ENCODE measurements at regions not wholly inside any gene's neighbourhood (a gene's known extent, or its start where the extent isn't known, plus 50 kb on each side); places are given as distances from the start of the nearest gene placed in this dataset.

GRCh38 chr2:208879666-208880065, 473.1 kb downstream of the PTH2R start:
- Histone ChIP-seq H3K9me3 (ENCODE audit: control insufficient read depth, low read length) (no peaks in the 10 kb centered on the region), H3K36me3 (ENCODE audit: control insufficient read depth, insufficient read depth, low read length) (no peaks in the 10 kb centered on the region), H3K9ac (no peak overlapping the region), H3K4me1 (no peaks in the 10 kb centered on the region), H3K4me3 (ENCODE audit: low read depth, low read length) (no peak overlapping the region), H2AFZ (no peak overlapping the region), H3K27ac (no peak overlapping the region), H3K4me2 (ENCODE audit: low read length) (no peak overlapping the region), H3K27me3 (ENCODE audit: control insufficient read depth, insufficient read depth, low read length) (no peaks in the 10 kb centered on the region), H3K79me2 (no peaks in the 10 kb centered on the region)
- TF ChIP-seq CTCF (IDR thresholded peaks at IDR 0.05) = no peak

GRCh38 chr2:208880171-208880570, 473.6 kb downstream of the PTH2R start:
- TF ChIP-seq CTCF (IDR thresholded peaks at IDR 0.05) = no peak
- H3K27me3 ChIP-seq (ENCODE audit: control insufficient read depth, insufficient read depth, low read length) = no peaks in the 10 kb centered on the region
- H3K9ac ChIP-seq = no peak overlapping the region
- no peaks in the 10 kb centered on the region for H3K36me3 ChIP-seq (ENCODE audit: control insufficient read depth, insufficient read depth, low read length)
- H3K9me3 ChIP-seq (ENCODE audit: control insufficient read depth, low read length) = no peaks in the 10 kb centered on the region
- H3K4me1 ChIP-seq = no peaks in the 10 kb centered on the region
- no peak overlapping the region for H3K4me2 ChIP-seq (ENCODE audit: low read length)
- H3K79me2 ChIP-seq = no peaks in the 10 kb centered on the region
- H3K4me3 ChIP-seq (ENCODE audit: low read depth, low read length) = no peak overlapping the region
- no peak overlapping the region for H3K27ac ChIP-seq
- H2AFZ ChIP-seq = no peak overlapping the region

GRCh38 chr2:208890486-208890885, 483.9 kb downstream of the PTH2R start:
- Histone ChIP-seq H3K4me3 (ENCODE audit: low read depth, low read length) (no peak overlapping the region), H3K27me3 (ENCODE audit: control insufficient read depth, insufficient read depth, low read length) (no peaks in the 10 kb centered on the region), H3K4me2 (ENCODE audit: low read length) (no peak overlapping the region), H3K36me3 (ENCODE audit: control insufficient read depth, insufficient read depth, low read length) (no peaks in the 10 kb centered on the region), H2AFZ (no peak overlapping the region), H3K9ac (no peak overlapping the region), H3K27ac (no peak overlapping the region), H3K9me3 (ENCODE audit: control insufficient read depth, low read length) (no peaks in the 10 kb centered on the region), H3K79me2 (no peaks in the 10 kb centered on the region), H3K4me1 (no peaks in the 10 kb centered on the region)
- no peak for TF ChIP-seq CTCF (IDR thresholded peaks at IDR 0.05)

- no peaks in the 10 kb centered on the region for H3K27me3 ChIP-seq (ENCODE audit: control insufficient read depth, insufficient read depth, low read length)
- no peak overlapping the region for H3K27ac ChIP-seq
- H3K4me3 ChIP-seq (ENCODE audit: low read depth, low read length) = no peak overlapping the region
- no peak overlapping the region for H3K4me2 ChIP-seq (ENCODE audit: low read length)
- no peak for TF ChIP-seq CTCF (IDR thresholded peaks at IDR 0.05)
- H3K36me3 ChIP-seq (ENCODE audit: control insufficient read depth, insufficient read depth, low read length) = no peaks in the 10 kb centered on the region
- H3K4me1 ChIP-seq = no peaks in the 10 kb centered on the region
- no peaks in the 10 kb centered on the region for H3K9me3 ChIP-seq (ENCODE audit: control insufficient read depth, low read length)
- H3K9ac ChIP-seq = no peak overlapping the region
- no peak overlapping the region for H2AFZ ChIP-seq
- H3K79me2 ChIP-seq = no peaks in the 10 kb centered on the region
Observed at GRCh38 chr2:208892203-208892602, 485.6 kb downstream of the PTH2R start.

GRCh38 chr2:208906330-208906729, 499.7 kb downstream of the PTH2R start:
- H2AFZ ChIP-seq = no peak overlapping the region
- H3K27ac ChIP-seq = no peak overlapping the region
- no peak overlapping the region for H3K9ac ChIP-seq
- H3K4me2 ChIP-seq (ENCODE audit: low read length) = no peak overlapping the region
- H3K4me1 ChIP-seq = no peaks in the 10 kb centered on the region
- no peak for TF ChIP-seq CTCF (IDR thresholded peaks at IDR 0.05)
- no peaks in the 10 kb centered on the region for H3K27me3 ChIP-seq (ENCODE audit: control insufficient read depth, insufficient read depth, low read length)
- no peaks in the 10 kb centered on the region for H3K9me3 ChIP-seq (ENCODE audit: control insufficient read depth, low read length)
- H3K79me2 ChIP-seq = no peaks in the 10 kb centered on the region
- H3K4me3 ChIP-seq (ENCODE audit: low read depth, low read length) = no peak overlapping the region
- H3K36me3 ChIP-seq (ENCODE audit: control insufficient read depth, insufficient read depth, low read length) = no peaks in the 10 kb centered on the region
